Stimulated activated CD4-positive, alpha-beta T cell treated with anti-CD3 and anti-CD28 coated beads, TNF-alpha, amount 100 ng/mL, for 24 hours (primary cell): ENCODE measurements at regions not wholly inside any gene's neighbourhood (a gene's known extent, or its start where the extent isn't known, plus 50 kb on each side); places are given as distances from the start of the nearest gene placed in this dataset.
A peak's percentile ranks its signal among the peaks of the same experiment; 100 is the strongest.

Source experiments
- DNase-seq, 3 experiments: peaks; one replicate each; pipeline ENCODE4 v3.0.0-alpha.2; 2020; ENCODE audit warnings: low read depth in 3 of 3

DNA sequence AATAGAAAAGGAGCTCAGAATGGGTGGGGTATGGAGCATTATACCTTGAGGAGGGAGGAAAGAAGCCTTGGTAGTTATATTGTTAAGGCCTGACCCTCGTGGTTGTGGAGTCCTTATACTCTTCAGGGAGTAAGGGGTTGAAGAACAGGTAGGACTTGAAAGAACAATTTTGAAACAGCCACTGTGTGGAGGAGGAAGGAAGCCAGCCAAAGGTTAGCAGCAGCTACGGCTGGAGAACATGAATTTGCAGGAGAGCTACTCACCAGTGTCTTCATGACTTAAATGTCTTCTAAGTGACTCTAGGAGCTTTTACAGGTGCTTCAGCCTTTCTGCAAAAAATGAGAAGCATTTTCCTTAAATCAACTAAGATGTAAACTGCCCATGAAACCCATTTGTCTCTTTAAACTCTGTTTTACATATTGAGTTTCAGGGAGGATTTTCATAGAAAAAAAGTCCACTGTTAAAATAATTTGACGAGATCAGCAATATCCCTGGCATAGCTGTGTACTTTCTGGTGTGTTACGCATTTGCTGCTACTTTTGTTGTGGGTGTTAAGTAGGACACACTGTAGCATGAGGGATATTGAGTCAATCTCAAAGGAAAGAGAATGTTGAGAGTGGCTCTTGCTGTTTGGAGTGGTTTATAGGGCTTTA is 110.6 kb upstream of the ELL2 start:
- DNase-seq = no peak

DNA sequence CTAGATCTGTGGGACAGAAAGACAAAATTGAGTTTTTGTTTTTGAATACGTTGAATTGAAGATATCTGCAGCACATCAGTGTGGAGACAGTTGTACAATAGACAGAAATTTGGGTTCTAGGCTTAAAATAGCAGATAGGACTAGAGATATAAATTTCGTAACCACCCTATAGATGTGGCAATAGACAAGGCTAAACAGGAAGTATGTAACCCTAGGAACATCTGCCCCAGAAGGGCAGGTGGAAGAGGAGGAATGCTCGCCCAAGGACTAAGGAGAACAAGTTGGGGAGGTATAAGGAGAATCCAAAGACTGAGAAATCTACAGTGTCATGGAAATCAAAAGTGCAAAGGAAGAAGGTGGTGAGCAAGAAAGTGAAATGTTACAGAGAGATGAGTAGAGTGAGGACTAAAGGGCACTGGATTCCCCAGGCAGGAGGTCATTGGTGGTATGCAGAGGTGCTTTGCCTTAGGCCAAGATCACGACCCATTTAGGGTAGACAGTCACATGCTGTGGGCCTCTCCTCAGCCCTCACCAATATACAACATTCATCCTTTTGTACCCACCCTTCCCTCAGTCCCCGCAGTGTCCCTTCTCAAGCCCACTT is 109.1 kb upstream of the ELL2 start:
- no peak for DNase-seq

DNA sequence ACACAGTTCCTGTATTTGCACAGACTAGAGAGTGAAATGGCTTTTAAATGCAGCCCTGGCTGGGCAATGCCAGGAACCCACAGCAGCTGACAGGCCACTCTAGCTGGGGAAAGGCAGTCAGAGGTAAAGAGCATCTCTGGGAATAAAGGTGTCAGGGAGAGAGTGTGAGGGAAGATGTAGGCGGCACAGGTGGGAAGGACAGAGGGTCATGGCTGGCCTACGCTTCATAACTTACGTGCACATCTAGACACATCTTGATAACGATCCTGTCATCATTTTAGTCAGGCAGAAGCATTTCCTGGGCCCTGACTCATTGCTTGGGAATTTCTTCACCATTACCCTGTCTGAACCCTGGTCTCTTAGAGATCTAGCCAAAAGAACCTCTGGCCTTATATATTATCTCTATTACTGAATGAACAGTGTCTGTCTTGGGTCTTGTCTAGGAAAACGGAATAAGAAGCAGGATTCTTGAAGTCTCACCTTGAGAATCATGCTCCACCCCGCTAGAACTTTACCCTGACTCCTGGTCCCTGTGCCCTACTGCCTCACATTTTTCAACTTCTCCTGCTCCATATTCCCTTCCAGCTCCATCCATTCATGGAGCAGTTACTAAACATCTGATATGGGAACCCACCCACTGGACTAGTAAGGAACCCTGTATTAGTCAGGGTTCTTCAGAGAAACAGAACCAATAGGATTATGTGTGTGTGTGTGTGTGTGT is 106.4 kb upstream of the ELL2 start:
- DNase-seq = peak in 1 of 3 experiments; percentile 17

DNA sequence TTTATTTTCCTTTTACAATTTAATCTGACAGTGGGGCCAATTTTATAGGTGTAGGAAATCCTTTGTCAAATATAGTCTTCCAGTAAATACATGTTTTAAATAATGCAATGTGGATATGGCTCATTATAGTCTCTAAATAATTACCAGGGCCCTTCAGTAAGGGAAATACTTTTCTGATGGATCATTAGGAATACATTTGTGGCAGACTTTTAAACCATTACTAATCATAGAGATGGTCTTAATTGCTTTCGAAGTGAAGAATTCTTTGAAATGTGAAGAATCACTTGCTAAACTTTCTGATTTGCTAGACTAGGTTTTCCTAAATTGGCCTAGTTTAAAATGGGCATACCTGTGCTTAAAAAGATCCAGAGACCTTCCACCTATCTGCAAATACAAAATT is 105.6 kb upstream of the ELL2 start:
- no peak for DNase-seq

DNA sequence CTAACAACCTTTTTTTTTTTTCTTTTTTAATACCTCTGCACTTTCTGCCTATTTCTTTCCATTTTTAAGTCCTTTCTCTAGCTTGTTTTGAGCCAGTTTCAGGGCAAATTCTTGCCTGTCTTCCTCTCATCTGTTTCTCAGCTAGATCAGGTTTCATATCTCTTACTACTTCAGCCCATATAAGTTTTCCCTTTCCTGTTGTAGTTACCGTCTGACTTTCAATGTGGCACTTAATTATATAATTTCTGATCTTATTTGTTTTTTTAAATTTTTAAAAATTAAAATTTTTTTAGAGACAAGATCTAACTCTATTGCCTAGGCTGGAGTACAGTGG is 104.7 kb upstream of the ELL2 start:
- no peak for DNase-seq

DNA sequence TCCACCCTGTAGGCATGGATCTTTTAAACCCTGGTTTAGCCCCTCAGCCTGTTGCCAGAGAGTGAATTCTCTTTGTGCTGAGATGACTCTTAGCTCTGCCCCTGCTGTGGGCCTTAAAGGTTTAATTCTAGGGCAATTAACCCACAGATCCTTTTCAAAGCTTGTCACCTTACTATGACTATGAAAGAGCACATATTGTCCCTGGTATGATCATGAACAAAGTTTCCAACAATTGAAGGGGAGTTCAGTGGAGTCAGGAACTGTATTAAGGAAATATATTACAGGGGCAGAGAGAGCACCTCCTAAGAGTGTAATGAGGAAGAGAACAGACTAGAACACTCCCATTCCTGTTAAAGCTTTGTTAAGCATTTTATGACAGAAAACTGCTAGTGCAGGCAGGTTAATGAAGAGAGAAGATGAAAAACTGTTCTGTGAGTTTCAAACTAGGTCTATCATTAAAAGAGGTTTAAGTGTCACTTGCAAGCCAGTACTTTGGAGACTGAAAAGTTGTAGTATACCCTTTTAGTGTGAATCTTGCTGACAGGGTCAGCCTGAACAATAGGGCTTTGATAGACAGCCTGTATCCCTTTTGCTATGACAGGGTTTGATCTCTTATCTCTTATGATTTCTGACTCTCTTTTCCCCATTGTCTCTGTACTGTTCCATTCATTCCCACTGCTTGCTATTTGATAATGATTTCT is 104.2 kb upstream of the ELL2 start:
- DNase-seq = no peak

DNA sequence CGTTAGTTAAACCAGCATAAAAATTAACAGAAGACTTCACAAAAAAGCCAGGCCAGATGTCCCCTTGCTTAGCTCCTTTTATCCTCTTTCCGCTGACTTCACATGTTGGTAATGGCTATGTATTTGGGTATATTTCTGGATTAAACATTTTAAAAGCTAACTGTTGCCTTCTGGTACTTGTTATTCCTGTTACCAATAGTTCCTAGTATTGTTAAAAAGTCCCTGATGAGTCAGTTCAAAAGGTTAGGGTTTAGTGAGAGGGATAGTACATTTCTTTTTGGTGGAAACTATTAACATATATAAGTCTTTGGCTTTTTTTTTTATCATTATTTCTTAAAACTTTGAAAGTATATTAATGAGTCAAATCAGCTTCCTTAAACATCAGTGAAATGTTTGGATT is 103.2 kb upstream of the ELL2 start:
- no peak for DNase-seq

DNA sequence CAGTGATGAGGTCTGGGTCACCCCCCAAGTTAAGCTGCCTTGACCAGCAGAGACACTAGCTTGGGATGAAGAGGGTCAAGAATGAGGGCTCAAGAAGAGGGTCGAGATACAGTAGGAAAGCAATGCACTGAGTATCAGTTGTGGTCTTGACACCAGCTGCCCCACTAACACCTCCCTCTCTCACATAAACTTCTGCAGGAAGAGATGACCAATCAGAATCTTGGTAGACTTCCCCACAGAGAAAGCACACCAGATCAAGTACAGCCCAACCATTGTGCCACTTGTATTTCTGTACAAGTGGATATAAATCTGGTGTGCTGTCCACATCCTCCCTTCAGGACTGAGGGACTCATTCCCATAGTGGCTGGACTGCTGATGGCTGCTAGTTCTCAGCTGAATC is 101.2 kb upstream of the ELL2 start:
- DNase-seq = no peak

DNA sequence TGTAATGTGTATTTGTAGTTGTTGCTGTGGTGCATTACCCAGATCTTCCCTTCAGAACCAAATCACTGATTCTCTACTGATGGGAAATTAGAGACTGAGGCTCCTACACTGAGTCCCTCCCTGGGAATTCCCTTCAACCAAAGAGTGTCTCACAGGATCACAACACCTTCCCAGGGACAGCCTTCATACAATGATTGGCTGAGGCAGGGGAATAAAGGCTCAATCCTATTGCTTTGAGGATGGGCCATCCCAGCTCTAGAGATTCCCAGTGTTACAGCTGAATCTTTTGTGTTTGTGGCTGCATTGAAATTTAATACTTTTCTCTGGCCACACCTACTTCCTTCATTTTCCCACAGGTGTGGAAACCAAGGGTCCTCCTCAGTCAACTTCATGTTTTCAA is 96.4 kb upstream of the ELL2 start:
- DNase-seq = no peak

DNA sequence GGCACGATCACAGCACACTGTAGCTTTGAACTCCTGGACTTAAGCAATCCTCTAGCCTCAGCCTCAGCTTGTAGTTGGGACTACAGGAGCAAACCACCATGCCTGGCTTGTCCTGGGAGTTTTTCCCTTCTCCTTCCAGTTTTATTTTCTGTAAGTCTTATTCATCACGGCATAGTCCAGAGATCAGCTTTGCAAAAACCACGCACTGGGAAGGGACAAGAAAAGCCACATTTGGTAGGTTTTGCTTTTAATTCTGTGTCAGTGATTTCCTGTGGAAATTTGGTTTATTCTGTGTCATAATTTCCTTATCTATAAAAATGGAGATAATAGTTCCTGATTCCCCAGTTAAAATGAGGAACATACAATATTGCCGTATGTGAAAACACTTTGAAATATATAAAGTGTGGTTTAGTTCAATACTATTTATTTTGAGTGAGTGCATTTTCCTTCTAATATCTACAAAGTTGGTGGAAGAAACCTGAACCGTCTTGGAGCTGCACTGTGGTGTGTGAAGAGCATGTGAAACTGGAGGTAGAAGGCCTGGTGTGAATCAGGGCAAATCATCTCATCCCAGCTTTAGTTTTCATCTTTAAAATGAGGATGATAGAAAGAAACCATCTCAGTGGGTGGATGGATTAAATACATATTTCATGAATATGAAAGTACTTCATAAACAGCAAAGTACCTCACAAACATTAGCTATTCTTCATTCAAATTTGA is 92.8 kb upstream of the ELL2 start:
- DNase-seq = no peak

DNA sequence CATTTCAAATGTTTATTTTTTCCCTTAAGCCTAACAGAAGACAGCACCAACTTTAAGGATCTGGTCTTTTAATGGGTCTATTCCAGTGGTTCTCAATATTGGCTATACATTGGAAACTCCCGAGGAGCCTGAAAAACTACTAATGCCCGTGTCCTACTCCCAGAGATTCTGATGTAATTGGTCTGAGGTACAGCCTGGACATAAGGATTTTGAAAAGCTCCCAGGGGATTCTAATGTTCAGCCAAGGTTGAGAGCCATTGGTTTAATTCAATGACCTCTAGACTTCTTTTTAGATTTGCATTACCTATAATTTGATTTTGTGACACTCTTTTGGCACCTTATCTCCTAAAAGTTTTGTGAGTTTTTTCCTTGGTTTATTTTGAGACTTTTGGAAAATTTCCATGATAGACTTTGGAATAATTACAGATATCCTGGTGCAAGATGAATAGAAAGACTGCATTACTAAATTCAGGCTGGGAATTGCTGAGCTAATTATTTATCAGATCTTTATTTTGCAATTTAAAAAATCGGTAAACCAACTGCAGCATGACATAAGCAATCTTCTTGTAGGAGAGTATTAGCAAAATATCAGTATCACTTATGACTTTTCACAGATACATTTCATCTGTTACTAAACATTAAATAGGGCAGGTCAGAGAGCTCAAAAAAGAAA is 91.5 kb upstream of the ELL2 start:
- DNase-seq = no peak

DNA sequence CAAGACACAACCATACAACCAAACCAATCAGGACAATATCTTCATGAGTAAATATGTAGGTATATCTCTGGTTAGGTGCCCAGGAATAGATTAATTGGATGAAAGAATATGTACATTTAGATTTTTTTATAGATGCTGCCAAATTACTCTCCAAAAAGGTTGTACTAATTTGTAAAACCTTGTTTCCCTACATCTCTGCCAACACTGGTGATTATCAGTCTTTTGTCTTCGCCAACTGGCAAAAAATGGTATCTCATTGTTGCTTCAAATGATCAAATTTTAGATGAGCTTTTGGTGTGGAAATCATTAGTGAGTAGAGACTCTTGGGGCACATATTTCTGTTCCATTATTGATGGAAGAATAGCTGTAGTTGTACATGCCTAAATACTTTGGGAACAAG is 90.7 kb upstream of the ELL2 start:
- DNase-seq = no peak

DNA sequence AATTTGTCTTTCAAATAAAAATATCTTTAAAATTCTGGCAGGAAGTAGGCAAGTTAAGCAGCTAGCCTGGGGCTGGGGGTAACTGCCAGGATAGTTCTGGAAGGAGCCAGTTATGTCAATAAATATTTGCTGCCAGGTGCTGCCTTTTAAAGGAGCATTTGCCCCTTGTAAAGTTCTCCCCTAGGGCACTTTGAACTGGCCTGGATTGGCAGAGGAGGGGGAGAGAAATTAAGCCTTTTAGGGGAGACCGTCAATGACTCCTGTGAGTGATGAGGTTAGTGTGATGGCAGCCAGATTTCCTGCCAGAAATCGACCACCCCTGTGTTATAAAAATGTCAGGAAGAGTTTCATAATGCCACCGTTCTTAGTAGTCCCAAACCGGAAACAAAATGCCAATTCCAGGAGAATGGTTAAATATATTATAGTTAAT is 89.8 kb upstream of the ELL2 start:
- DNase-seq = no peak

DNA sequence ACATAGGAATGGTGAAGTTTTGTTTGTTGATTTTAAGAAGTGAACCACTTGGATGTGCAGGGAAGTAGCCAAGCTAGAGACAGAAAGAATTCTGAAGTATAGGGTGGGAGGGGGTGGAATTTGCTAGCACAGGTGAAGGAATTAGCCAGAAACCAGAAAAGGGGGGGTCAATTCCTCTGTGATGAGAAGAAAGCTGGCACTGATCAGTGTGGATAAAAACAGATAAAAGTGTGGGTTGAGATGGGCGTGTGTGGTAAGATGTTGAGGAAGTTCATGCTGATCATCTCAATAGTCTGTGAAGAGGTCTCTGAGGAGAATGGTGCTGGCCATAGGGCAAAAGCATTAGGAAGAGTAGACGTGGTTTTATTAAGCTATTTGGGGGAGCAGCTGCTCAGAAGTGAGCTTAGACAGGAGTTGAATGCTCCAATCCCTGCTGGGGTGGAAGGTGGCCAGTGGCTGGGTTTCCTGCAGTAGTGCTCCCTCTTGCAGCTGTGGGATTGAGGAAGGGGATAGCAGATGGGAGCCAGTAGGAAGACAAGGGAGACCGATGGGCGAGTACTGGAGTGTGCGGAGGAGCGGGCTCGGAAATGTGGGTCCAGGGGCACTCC is 88.7 kb upstream of the ELL2 start:
- DNase-seq = no peak

DNA sequence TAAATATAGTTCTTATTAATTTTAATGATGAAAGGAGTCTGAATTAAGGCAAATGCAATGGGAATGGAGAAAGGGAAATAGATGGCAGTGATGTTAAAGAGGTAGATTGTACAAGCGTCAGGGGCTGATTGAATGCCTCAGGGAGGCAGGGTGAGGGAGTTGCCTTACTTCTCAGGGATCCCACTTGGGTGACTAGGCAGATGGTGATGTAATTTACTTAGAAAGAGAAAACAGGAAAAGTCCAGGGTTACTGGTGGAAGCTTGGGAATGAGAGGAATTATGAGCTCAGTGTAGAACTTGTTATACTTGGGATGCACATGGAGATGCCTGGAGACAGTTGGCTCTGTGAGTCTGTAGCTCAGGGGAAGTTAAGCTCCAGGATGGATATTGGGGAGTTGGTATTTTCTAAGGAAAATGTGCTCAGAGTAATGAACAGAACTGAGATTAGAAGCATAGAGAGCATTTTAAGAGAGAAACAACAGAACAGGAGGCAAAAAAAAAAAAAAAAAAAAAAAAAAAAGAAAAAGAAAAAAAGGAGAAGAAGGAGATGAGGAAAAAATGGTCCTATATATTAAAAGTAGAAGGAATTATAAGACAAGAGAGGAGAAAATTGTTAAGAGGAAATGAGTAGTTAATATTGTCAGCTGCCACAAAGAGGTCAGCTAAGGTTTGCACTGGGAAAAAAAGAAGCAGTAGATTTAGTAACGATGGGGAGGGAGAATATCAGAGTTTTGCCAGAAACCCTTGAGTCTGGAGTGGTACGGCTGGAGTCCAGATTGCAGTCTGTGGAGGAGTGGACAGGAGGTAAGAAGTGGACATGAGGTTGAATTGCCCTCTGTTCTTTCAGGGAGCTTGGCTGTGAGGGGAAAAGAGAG is 88.0 kb upstream of the ELL2 start:
- no peak for DNase-seq

DNA sequence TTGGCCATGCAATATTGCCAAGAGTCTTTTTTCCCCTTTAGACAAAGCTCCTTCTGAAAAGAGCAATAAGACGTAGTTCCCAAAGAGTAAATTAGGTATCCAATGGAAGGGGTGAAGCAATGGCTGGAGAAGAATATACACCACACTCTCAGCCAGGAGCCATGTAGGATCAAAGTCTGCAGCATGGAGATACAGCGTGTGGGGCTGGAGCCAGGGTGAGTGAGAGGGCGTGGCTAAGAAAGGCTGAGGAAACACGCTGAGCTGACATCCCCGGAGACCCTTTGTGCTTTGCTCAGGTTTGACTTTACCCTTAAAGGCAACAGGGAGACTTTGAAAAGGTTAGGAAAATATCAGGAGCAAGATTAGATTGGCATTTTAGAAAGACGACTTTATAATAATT is 87.1 kb upstream of the ELL2 start:
- no peak for DNase-seq

DNA sequence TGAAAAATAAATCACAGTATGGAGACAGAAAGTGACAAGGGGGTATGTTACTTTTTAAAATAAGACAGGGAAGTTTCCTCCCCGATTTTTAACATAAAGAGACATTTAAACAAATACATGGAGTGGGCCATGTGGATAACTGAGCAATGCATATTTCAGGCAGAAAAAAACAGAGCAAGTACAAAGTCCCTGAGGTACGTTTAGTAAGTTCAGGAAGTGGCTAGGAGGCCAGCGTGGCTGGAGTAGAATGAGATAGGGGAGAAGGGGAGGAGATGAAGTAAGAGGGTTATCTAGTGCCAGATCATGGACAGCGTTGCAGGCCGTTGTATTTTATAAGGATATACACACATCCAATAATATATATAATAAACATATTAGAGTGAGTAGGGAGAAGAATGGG is 84.2 kb upstream of the ELL2 start:
- no peak for DNase-seq

DNA sequence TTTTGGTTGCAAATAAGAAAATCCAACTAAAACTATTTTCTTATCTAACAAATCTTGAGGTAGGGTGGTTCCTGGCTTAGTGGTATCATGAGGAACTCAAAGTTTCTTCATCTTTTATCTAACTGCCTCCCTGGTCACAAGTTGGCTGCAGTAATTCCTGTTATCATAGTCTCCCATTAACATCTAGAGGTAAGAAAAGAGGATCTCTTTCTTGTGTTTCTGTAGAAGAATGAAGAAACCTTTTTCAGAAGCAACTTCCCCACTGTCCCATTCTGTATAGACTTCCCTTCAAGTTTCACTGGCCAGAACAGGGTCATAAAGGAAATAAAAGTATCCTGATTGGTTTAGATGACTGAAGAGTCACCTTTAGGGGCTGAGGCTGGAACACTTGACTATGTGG is 81.8 kb upstream of the ELL2 start:
- no peak for DNase-seq

DNA sequence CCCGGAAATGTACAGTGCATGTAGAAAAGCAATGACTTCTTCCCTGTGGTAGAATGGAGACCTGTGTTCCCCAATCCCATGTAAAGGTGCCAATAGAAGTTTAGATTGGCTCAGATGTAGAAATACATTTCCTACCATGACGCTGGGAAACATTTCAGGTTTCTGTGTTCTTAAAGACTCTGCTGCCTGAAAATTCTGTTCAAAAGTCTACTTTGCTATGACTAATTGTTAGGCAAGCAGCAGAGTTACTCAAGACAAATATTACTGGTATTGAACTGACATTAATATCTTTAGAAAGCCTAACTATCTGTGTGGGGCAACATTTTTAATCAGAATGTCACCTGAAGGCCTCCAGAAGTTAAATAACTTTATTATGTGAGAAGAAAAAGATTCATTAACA is 75.5 kb upstream of the ELL2 start:
- DNase-seq = no peak

DNA sequence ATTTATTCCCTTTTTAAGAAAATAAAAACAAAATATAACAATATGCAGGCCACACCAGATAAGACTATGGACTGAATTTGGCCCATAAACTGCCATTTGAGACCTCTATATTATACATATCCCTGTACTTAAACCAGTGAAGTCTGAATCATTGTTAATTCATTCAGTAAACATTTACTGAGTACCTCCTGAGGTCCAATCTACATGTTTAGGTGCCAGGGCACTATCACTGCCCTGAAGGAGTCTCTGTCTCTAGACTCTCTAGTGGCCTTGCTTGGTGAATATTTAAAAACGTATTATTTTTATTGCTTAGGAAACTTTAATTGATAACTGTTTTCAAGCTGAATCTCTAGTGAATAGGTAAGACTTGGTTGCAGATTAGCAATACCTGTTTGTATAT is 74.7 kb upstream of the ELL2 start:
- no peak for DNase-seq
